ENCODE measurements at regions not wholly inside any gene's neighbourhood (a gene's known extent, or its start where the extent isn't known, plus 50 kb on each side); places are given as distances from the start of the nearest gene placed in this dataset.
"Not testable (repeated sequence)": the region's sequence is repeated elsewhere in the genome, so short reads cannot be mapped to it uniquely, and the experiment has no call there.

DNA sequence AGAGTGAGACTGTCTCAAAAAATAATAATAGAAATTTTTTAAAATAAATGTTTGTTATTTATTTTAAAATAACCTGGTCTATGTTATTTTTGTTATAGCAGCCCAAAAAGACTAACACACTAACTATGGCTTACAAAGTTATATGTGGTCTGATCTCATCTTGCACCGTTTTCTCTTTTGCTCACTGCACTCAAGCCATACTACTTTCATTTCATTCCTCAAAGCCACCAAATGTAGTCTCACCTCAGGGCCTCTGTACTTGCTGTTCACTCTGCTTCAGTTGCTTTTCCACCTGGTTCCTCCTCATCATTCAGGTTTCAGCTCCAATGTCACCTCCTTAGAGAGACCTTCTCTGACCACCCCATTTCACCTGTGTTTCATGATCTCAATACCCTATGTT is 55.2 kb upstream of the MDM1 start:
- no peak for DNase-seq
- intact Hi-C loops (cut with micrococcal nuclease): no loop called here

DNA sequence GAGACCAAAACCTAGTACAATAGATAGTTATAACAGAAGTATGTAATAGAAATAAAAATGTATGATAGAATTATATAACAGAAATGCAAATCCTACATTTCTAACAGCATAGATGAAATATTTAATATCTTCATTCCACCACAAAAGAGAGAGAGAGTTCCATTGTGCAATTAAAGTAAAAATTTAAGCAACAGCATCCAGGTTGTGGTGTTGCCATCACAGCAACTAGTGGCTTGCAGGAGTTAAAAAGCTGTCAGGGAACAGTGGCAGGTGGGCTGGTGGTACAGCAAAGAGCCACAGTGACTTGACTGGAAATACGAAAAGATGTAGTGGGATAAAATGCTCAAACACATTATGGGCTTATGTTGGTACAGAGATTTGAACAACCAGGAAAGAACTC is 57.1 kb upstream of the MDM1 start:
- Mint-ChIP-seq H3K27me3 (ENCODE audit: low read depth) (no peaks in the 10 kb centered on the region), H3K27ac (no peak overlapping the region), H3K4me1 (ENCODE audit: low read depth) (peaks cover 8% of the 10 kb centered on the region), H3K36me3 (ENCODE audit: low read depth) (no peaks in the 10 kb centered on the region), H3K4me3 (no peak overlapping the region), H3K9me3 (peaks cover 8% of the 10 kb centered on the region)
- DNase-seq: no peak
- CTCF ChIA-PET: no interaction called here
- intact Hi-C loops (cut with micrococcal nuclease): no loop called here

More for the DNA sequence above, 55.2 kb upstream of the MDM1 start:
- no peak overlapping the region for H3K4me3 Mint-ChIP-seq
- peaks cover 10% of the 10 kb centered on the region for H3K4me1 Mint-ChIP-seq (ENCODE audit: low read depth)
- H3K27ac Mint-ChIP-seq: no peak overlapping the region
- peaks cover 7% of the 10 kb centered on the region for H3K36me3 Mint-ChIP-seq (ENCODE audit: low read depth)
- H3K27me3 Mint-ChIP-seq (ENCODE audit: low read depth): no peaks in the 10 kb centered on the region
- peaks cover 11% of the 10 kb centered on the region for H3K9me3 Mint-ChIP-seq
- CTCF ChIA-PET: interaction anchor here (0.6 kb wide), 1 partner anchor 267 kb away, joined by 4 read pairs; no protein-coding TSS in a partner anchor

DNA sequence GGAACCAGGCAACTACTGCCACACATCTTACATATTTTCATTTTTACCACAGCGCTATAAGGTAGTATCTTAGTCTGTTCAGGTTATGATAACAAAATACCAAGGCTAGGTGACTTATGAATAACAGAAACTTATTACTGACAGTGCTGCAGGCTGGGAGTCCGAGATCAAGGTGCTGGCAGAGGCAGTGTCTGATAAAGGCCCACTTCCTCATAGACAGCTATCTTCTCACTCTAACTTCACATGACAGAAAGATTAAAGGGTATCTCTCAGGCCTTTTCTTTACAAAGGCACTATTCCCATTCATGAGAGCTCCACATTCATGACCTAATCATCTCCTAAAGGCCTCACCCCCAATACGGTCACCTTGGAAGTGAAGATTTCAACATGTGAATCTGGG is 59.8 kb upstream of the MDM1 start:
- intact Hi-C loops (cut with micrococcal nuclease): no loop called here

DNA sequence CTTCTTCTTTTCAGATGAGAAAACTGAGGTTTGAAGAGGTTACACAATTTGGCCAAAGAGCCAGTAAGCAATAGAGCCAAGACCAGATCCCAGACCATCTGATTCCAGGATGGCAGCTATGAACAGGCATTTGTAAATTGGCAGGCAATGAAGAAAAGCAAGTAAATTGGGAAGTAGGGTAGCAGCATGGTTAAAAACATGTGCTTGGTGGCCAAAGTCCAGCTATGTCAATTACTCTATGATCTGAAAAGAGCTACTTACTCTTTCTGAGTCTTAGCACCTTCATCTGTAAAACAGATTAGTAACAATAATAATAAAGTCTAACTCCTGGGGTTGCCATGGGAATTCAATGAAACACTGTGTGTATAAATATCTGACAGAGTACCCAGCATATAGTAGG is 60.2 kb upstream of the MDM1 start:
- Mint-ChIP-seq H3K9me3 (peaks cover 8% of the 10 kb centered on the region), H3K36me3 (ENCODE audit: low read depth) (no peaks in the 10 kb centered on the region), H3K4me3 (no peak overlapping the region), H3K4me1 (ENCODE audit: low read depth) (peaks cover 4% of the 10 kb centered on the region), H3K27me3 (ENCODE audit: low read depth) (no peaks in the 10 kb centered on the region), H3K27ac (no peak overlapping the region)
- no peak for DNase-seq
- CTCF ChIA-PET: interaction anchor here (0.9 kb wide), 1 partner anchor 34 kb away, joined by 4 read pairs; no protein-coding TSS in a partner anchor
- intact Hi-C loops (cut with micrococcal nuclease): no loop called here

More for the DNA sequence above, 59.8 kb upstream of the MDM1 start:
- Mint-ChIP-seq H3K4me3 (no peak overlapping the region), H3K27ac (no peak overlapping the region), H3K27me3 (ENCODE audit: low read depth) (no peaks in the 10 kb centered on the region), H3K36me3 (ENCODE audit: low read depth) (no peaks in the 10 kb centered on the region), H3K9me3 (peaks cover 8% of the 10 kb centered on the region), H3K4me1 (ENCODE audit: low read depth) (peaks cover 4% of the 10 kb centered on the region)
- no peak for DNase-seq
- CTCF ChIA-PET: no interaction called here

DNA sequence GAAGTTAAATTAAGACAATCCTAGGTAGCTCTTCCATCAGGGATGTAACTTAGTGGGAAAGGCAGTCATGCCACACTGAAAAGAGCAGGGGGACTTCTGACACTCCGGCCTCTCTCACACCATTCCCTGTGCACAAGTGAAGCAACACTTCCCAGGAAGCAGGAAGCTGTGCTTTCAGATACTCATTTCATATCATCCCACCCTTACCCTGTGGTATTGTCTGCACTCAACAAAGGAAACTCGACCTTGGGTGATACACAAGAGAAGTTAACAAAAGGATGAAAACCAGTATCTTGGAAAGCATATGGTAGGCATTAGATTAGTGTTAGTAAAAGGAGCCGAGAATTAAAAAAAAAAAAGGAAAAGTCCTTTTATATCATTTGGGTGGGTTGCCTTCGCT is 61.3 kb upstream of the MDM1 start:
- Mint-ChIP-seq H3K27ac (no peak overlapping the region), H3K36me3 (ENCODE audit: low read depth) (no peaks in the 10 kb centered on the region), H3K4me3 (no peak overlapping the region), H3K27me3 (ENCODE audit: low read depth) (no peaks in the 10 kb centered on the region), H3K9me3 (peaks cover 8% of the 10 kb centered on the region), H3K4me1 (ENCODE audit: low read depth) (peaks cover 4% of the 10 kb centered on the region)
- intact Hi-C loops (cut with micrococcal nuclease): no loop called here
- CTCF ChIA-PET: no interaction called here
- DNase-seq: no peak

DNA sequence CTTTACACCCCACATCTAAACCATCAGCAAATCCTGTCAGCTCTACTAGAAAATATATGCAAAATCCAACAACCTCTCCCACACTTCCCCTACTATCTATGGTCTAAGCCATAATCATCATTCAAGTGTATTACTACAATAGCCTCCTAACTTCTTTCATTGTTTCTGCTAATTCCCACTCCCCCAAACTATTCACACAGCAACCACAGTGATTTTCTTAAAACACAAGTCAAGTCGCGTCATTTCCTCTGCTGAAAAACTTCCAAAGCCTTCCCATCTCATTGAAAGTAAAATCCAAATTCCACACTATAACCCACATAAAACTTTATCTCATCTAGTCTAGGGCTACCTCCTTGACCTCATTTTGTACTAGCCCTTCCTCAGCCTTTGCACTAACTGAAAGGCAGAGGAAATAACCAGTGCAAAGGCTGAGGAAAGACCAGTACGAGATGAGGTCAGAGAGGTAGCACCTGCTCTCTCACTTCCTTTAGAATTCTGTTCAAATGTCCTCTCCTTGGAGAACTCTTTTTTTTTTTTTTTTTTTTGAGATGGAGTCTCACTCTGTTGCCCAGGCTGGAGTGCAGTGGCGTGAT is 65.5 kb upstream of the MDM1 start:
- DNase-seq: no peak
- peaks cover 4% of the 10 kb centered on the region for H3K4me1 Mint-ChIP-seq (ENCODE audit: low read depth)
- no peaks in the 10 kb centered on the region for H3K27me3 Mint-ChIP-seq (ENCODE audit: low read depth)
- H3K4me3 Mint-ChIP-seq: no peak overlapping the region
- CTCF ChIA-PET: no interaction called here
- intact Hi-C loops (cut with micrococcal nuclease): no loop called here
- no peaks in the 10 kb centered on the region for H3K9me3 Mint-ChIP-seq
- H3K36me3 Mint-ChIP-seq (ENCODE audit: low read depth): no peaks in the 10 kb centered on the region
- no peak overlapping the region for H3K27ac Mint-ChIP-seq

DNA sequence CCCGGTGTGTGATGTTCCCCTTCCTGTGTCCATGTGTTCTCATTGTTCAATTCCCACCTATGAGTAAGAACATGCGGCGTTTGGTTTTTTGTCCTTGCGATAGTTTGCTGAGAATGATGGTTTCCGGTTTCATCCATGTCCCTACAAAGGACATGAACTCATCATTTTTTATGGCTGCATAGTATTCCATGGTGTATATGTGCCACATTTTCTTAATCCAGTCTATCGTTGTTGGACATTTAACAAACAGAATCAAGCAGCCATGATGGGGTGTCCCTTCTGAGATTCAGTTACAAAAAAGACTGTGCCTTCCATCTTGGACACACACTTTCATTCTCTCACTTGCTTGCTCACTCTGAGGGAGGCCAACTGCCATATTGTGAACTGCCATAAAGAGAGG is 66.5 kb upstream of the MDM1 start:
- H3K4me3 Mint-ChIP-seq; DNase-seq; H3K4me1 Mint-ChIP-seq (ENCODE audit: low read depth); H3K9me3 Mint-ChIP-seq; H3K36me3 Mint-ChIP-seq (ENCODE audit: low read depth); H3K27ac Mint-ChIP-seq; intact Hi-C loops (cut with micrococcal nuclease); H3K27me3 Mint-ChIP-seq (ENCODE audit: low read depth): not testable (repeated sequence)
- CTCF ChIA-PET: interaction anchor here (0.7 kb wide), 1 partner anchor 40 kb away, joined by 4 read pairs; no protein-coding TSS in a partner anchor

DNA sequence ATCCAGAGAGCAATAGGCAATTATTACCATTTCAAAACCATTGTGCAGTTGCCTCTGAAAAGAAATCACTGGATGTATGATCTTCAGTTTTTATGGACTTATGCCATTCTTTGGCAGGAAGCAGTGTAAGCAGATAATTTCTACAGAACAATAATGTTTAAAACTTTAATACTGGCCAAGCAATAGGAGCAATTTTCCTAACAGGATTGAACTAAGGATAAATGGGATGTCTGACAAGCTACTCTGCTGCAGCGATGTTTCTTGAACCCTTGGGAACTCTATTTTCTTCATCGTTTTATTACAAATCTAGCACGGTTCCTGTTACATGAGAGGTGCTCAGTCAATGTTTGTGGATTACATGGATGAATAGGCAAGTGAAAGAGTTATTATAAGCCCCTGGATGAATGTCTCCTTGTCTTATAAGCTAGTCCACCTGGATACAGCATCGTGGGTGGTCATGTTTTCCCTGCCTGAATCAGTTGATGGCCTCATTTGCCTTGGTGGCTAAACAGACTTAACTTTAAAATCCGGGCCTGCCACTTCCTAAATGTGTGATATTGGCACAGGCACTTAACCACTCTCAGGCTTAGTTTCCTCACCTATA is 68.2 kb upstream of the MDM1 start:
- intact Hi-C loops (cut with micrococcal nuclease): no loop called here
- no peak overlapping the region for H3K4me3 Mint-ChIP-seq
- no peaks in the 10 kb centered on the region for H3K36me3 Mint-ChIP-seq (ENCODE audit: low read depth)
- no peaks in the 10 kb centered on the region for H3K27me3 Mint-ChIP-seq (ENCODE audit: low read depth)
- no peak for DNase-seq
- H3K27ac Mint-ChIP-seq: no peak overlapping the region
- CTCF ChIA-PET: no interaction called here
- no peaks in the 10 kb centered on the region for H3K4me1 Mint-ChIP-seq (ENCODE audit: low read depth)
- H3K9me3 Mint-ChIP-seq: no peaks in the 10 kb centered on the region

DNA sequence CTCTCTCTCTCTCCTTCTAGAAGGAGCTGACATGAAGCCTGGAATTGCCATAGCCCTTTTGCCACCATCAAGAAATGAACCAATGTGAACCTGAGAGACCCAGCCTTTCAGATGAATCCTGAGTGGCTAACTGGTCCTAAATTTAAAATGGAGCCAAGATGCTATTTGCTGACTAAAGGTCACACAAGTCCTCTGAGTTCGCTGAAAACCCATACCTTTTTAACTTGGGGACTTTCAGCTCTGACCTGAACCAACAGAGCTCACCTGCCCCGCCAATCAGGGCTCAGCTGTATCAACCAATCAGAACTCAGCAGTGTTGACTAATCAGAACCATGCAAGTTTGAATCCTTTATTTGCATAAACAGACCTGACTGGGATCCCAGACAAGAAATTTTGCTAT is 70.3 kb upstream of the MDM1 start:
- Mint-ChIP-seq H3K4me1 (ENCODE audit: low read depth) (peaks cover 4% of the 10 kb centered on the region), H3K9me3 (no peaks in the 10 kb centered on the region), H3K36me3 (ENCODE audit: low read depth) (no peaks in the 10 kb centered on the region), H3K27me3 (ENCODE audit: low read depth) (no peaks in the 10 kb centered on the region), H3K27ac (no peak overlapping the region), H3K4me3 (no peak overlapping the region)
- intact Hi-C loops (cut with micrococcal nuclease): no loop called here
- CTCF ChIA-PET: interaction anchor here (0.7 kb wide), 1 partner anchor 85 kb away, joined by 4 read pairs; no protein-coding TSS in a partner anchor
- no peak for DNase-seq

DNA sequence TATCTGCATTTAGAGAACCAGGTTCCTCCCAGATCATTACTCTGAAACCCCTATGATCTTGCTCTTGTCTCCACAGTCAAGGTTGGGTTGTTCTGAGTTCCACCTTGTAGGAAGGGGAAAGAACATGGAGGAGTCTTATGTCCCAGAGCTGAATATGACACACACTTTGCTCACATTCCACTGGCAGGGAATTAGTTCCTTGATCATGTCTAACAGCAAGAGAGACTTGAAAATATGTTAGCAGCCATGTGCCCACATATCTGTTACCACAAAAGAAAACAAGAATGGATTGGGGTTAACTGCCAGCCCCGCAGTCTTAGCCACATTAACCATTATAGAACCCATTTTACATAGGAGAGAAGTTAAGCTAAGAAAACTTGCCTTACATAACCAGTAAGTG is 71.1 kb upstream of the MDM1 start:
- no peak overlapping the region for H3K4me3 Mint-ChIP-seq
- CTCF ChIA-PET: no interaction called here
- no peak overlapping the region for H3K27ac Mint-ChIP-seq
- intact Hi-C loops (cut with micrococcal nuclease): no loop called here
- peaks cover 4% of the 10 kb centered on the region for H3K4me1 Mint-ChIP-seq (ENCODE audit: low read depth)
- no peaks in the 10 kb centered on the region for H3K27me3 Mint-ChIP-seq (ENCODE audit: low read depth)
- DNase-seq: no peak
- no peaks in the 10 kb centered on the region for H3K9me3 Mint-ChIP-seq
- no peaks in the 10 kb centered on the region for H3K36me3 Mint-ChIP-seq (ENCODE audit: low read depth)

DNA sequence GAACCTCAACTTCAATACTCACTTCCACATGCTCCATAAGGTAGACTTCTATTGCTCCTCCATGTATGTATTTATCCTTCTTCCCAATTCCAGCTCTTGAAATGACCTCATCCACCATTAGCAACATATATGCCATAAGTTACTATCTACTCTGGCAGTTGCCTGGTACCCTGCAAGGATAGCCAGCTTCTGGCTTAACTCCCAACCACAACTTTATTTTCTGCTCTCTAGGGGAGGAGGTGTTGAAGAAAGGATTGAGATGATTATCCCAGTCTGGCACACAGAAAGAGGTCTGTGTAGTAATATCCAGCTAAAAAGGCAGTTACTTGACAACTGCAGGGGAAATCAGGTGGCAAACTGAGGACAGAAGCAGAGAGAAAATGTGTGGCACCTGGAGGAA is 71.5 kb upstream of the MDM1 start:
- intact Hi-C loops (cut with micrococcal nuclease): no loop called here
- no peak for DNase-seq
- Mint-ChIP-seq H3K9me3 (no peaks in the 10 kb centered on the region), H3K4me3 (no peak overlapping the region), H3K27ac (no peak overlapping the region), H3K36me3 (ENCODE audit: low read depth) (no peaks in the 10 kb centered on the region), H3K4me1 (ENCODE audit: low read depth) (peaks cover 4% of the 10 kb centered on the region), H3K27me3 (ENCODE audit: low read depth) (no peaks in the 10 kb centered on the region)
- CTCF ChIA-PET: no interaction called here

DNA sequence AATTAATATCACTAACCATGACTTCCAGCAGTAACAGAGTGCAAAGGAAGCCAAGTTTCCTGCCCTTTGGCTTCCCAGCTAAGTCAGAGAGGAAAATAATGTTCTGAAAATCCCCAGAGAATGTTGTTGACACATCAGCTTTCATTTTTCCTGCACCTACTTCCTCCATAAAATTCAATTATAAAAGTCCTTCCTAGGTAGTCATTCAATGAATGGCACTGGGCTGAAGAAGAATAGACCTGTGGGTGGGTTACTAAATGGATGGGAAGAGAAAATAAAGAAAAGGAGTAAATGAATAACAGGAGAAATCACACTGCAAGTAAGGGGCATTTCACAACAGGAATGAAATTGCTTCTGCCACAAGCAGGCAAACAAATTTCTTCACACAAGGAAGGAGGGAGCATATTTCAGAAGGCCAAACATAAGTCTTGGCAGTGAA is 73.2 kb upstream of the MDM1 start:
- Mint-ChIP-seq H3K27ac (no peak overlapping the region), H3K27me3 (ENCODE audit: low read depth) (no peaks in the 10 kb centered on the region), H3K9me3 (no peaks in the 10 kb centered on the region), H3K4me3 (no peak overlapping the region), H3K36me3 (ENCODE audit: low read depth) (no peaks in the 10 kb centered on the region), H3K4me1 (ENCODE audit: low read depth) (peaks cover 4% of the 10 kb centered on the region)
- CTCF ChIA-PET: no interaction called here
- intact Hi-C loops (cut with micrococcal nuclease): no loop called here
- DNase-seq: no peak

DNA sequence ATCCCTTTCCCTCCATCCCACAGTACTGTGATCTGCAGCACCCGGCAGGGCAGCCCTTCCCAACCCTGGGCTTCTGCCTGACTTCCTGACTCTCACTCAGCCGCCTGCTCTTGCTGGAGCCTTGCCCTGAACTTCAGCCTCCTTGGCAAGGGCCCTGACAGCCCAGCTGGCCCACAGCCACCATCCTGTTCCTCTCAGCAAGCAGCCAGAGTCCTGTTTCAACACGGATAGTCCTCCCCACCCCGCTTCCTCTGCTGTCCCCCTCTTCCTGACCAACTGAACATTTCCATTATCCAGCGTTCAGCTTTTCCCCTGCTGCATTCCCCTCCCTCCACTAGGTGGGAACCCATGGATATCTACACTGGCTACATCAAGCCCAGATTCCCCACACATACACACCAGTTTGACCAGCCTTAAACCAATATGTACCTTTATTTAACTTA is 74.0 kb upstream of the MDM1 start:
- CTCF ChIA-PET: no interaction called here
- Mint-ChIP-seq H3K9me3 (no peaks in the 10 kb centered on the region), H3K27ac (no peak overlapping the region), H3K27me3 (ENCODE audit: low read depth) (no peaks in the 10 kb centered on the region), H3K4me1 (ENCODE audit: low read depth) (peaks cover 4% of the 10 kb centered on the region), H3K36me3 (ENCODE audit: low read depth) (no peaks in the 10 kb centered on the region), H3K4me3 (no peak overlapping the region)
- intact Hi-C loops (cut with micrococcal nuclease): no loop called here
- DNase-seq: no peak
